DOHH2 (cell line): ENCODE measurements at regions not wholly inside any gene's neighbourhood (a gene's known extent, or its start where the extent isn't known, plus 50 kb on each side); places are given as distances from the start of the nearest gene placed in this dataset.

ENCODE experiments used
- CTCF ChIP-seq: fragments of 200-600 bp; sonication (generic); IDR thresholded peaks from one replicate; pipeline ENCODE4 v1.5.1; 2014; ENCODE audit warnings: antibody characterized with exemption, mild to moderate bottlenecking, low read depth, low read length; ENCODE audit not compliant: poor library complexity, severe bottlenecking
- EZH2phosphoT487 ChIP-seq: fragments of 200-600 bp; sonication (generic); IDR thresholded peaks from 2 replicates; pipeline ENCODE4 v1.6.1; 2017; ENCODE audit warnings: borderline replicate concordance, mild to moderate bottlenecking, antibody characterized with exemption, low read length, moderate library complexity, mixed read lengths

- TF ChIP-seq CTCF (no peak), EZH2phosphoT487 (no peak)
Observed at GRCh38 chr7:142501434-142501833, 243.6 kb upstream of the PRSS58 start.
